HCT116 (cell line): ENCODE measurements at regions not wholly inside any gene's neighbourhood (a gene's known extent, or its start where the extent isn't known, plus 50 kb on each side); places are given as distances from the start of the nearest gene placed in this dataset.

Source experiments
- ATAC-seq: fragments of 200-7000 bp; cut with Tn5 transposase; 2 replicates; pipeline ENCODE4 v1.9.1; 2020; ENCODE audit warnings: mild to moderate bottlenecking, moderate library complexity
- BruUV-seq: library from RNA; stranded (reverse); fragments of 400-500 nt; replicated peaks from 2 replicates; lab custom pipeline; 2021; lab: Mats Ljungman, UMichigan
- CTCF ChIA-PET: fragments of 300-600 bp; sonication (Branson Sonifier 250); formaldehyde crosslinking; loops from one replicate; lab custom pipeline; 2021; ENCODE audit warnings: antibody characterized with exemption; lab: Charles Lee
- POLR2A ChIA-PET: fragments of 300-600, 350-600 bp; sonication (Branson Sonifier 250); formaldehyde crosslinking; loops from one replicate; lab custom pipeline; 2021; ENCODE audit warnings: antibody characterized with exemption; lab: Charles Lee
- RAD21 ChIA-PET, 2 experiments: fragments of 300-600 bp; sonication (Branson Sonifier 250); formaldehyde crosslinking; loops; one replicate each; lab custom pipeline; 2023; ENCODE audit warnings: low total read pairs in 2 of 2; ENCODE audit not compliant: uncharacterized antibody in 2 of 2, unreplicated experiment in 2 of 2, low non-redundant PET in 1 of 2; lab: Charles Lee
- DNase-seq: peaks from one replicate; pipeline ENCODE4 v3.0.0-alpha.2; 2010; ENCODE audit warnings: low read depth, low spot score
- H2AFZ ChIP-seq: fragments of 200-600 bp; shearing (Covaris generic), sonication (generic); 2 replicates; pipeline ENCODE4 v1.6.1; 2017; ENCODE audit warnings: low read depth, mixed run types, mixed read lengths, antibody characterized with exemption, low read length; ENCODE audit not compliant: poor library complexity, severe bottlenecking
- H3K27ac ChIP-seq: 2 replicates; pipeline ENCODE4 v1.5.1; 2012; ENCODE audit warnings: low read depth, low read length
- H3K27me3 ChIP-seq: fragments of 200-600 bp; sonication (generic); 2 replicates; pipeline ENCODE4 v1.6.1; 2016; ENCODE audit warnings: mixed run types, low read length, mixed read lengths; ENCODE audit not compliant: insufficient read depth
- H3K36me3 ChIP-seq, 2 experiments: fragments of 200-500 bp in 1 of 2; fragments of 200-600 bp in 1 of 2; sonication (Bioruptor generic) in 1 of 2; sonication (generic) in 1 of 2; 2 replicates each; pipeline versions ENCODE4 v1.5.1 to v1.6.1; 2014 to 2016; ENCODE audit warnings: low read length in 2 of 2, inconsistent platforms in 1 of 2, mixed read lengths in 1 of 2, mixed run types in 1 of 2; ENCODE audit not compliant: insufficient read depth in 2 of 2, control insufficient read depth in 1 of 2
- H3K4me1 ChIP-seq, 2 experiments: fragments of 200-600 bp in 1 of 2; sonication (generic) in 1 of 2; 2 replicates each; pipeline versions ENCODE4 v1.5.1 to v1.6.1; 2012 to 2017; ENCODE audit warnings: low read length in 2 of 2, inconsistent platforms in 1 of 2, mild to moderate bottlenecking in 1 of 2, mixed read lengths in 1 of 2, mixed run types in 1 of 2, moderate library complexity in 1 of 2; ENCODE audit not compliant: insufficient read depth in 2 of 2, control insufficient read depth in 1 of 2
- H3K4me2 ChIP-seq: fragments of 200-600 bp; sonication (generic); 2 replicates; pipeline ENCODE4 v1.6.1; 2017; ENCODE audit warnings: mixed run types, low read length, mixed read lengths
- H3K4me3 ChIP-seq, 2 experiments: fragments of 200-600 bp in 1 of 2; sonication (generic) in 1 of 2; replicated peaks in 1 of 2; 2 replicates each; pipeline ENCODE4 v1.5.1; 2011 to 2016; ENCODE audit warnings: low read length in 2 of 2, control low read depth in 1 of 2, low read depth in 1 of 2, mild to moderate bottlenecking in 1 of 2, mixed read lengths in 1 of 2, mixed run types in 1 of 2
- H3K79me2 ChIP-seq: fragments of 200-600 bp; sonication (generic); 2 replicates; pipeline ENCODE4 v1.6.1; 2017; ENCODE audit warnings: mild to moderate bottlenecking, mixed run types, low read length, moderate library complexity, mixed read lengths; ENCODE audit not compliant: insufficient read depth
- H3K9ac ChIP-seq: fragments of 200-600 bp; sonication (generic); 2 replicates; pipeline ENCODE4 v1.6.1; 2016; ENCODE audit warnings: low read length, mixed read lengths
- H3K9me2 ChIP-seq: fragments of 200-600 bp; sonication (generic), shearing (Covaris generic); 2 replicates; pipeline ENCODE4 v1.6.1; 2017; ENCODE audit warnings: mixed run types, mild to moderate bottlenecking, moderate library complexity; ENCODE audit not compliant: insufficient read depth
- H3K9me3 ChIP-seq, 2 experiments: fragments of 200-500 bp in 1 of 2; fragments of 200-600 bp in 1 of 2; sonication (Bioruptor generic) in 1 of 2; sonication (generic) in 1 of 2; 2 replicates each; pipeline ENCODE4 v1.6.1; 2014 to 2017; ENCODE audit warnings: low read length in 2 of 2, mixed read lengths in 2 of 2, inconsistent platforms in 1 of 2, low read depth in 1 of 2, mild to moderate bottlenecking in 1 of 2, mixed run types in 1 of 2, moderate library complexity in 1 of 2; ENCODE audit not compliant: control insufficient read depth in 1 of 2, insufficient read depth in 1 of 2
- H4K20me1 ChIP-seq: fragments of 200-600 bp; sonication (generic), shearing (Covaris generic); 2 replicates; pipeline ENCODE4 v1.6.1; 2017; ENCODE audit warnings: mixed run types, mild to moderate bottlenecking, moderate library complexity; ENCODE audit not compliant: insufficient read depth
- CEBPB ChIP-seq: IDR thresholded peaks from 2 replicates; pipeline ENCODE4 v1.6.1; 2012; ENCODE audit warnings: low read depth
- CTCF ChIP-seq, 3 experiments: fragments of 200-600 bp in 1 of 3; sonication (generic) in 1 of 3; IDR thresholded peaks in 2 of 3; conservative IDR thresholded peaks in 1 of 3; 2 replicates each; pipeline ENCODE4 v1.5.1; 2012 to 2017; ENCODE audit warnings: low read depth in 2 of 3, low read length in 2 of 3, antibody characterized with exemption in 1 of 3, borderline replicate concordance in 1 of 3, control low read depth in 1 of 3, mild to moderate bottlenecking in 1 of 3, mixed read lengths in 1 of 3, mixed run types in 1 of 3, moderate library complexity in 1 of 3; ENCODE audit not compliant: insufficient read depth in 1 of 3
- EGR1 ChIP-seq: IDR thresholded peaks from 2 replicates; pipeline ENCODE4 v1.6.1; 2012; ENCODE audit warnings: low read depth
- ELF1 ChIP-seq: IDR thresholded peaks from 2 replicates; pipeline ENCODE4 v1.6.1; 2012; ENCODE audit warnings: low read depth, borderline replicate concordance
- EZH2phosphoT487 ChIP-seq: fragments of 200-600 bp; IDR thresholded peaks from 2 replicates; pipeline ENCODE4 v1.6.1; 2018; ENCODE audit warnings: antibody characterized with exemption, borderline replicate concordance
- FOSL1 ChIP-seq: IDR thresholded peaks from 2 replicates; pipeline ENCODE4 v1.6.1; 2012; ENCODE audit warnings: low read depth
- RAD21 ChIP-seq: IDR thresholded peaks from 2 replicates; pipeline ENCODE4 v1.6.1; 2012; ENCODE audit warnings: low read depth, mild to moderate bottlenecking
- SIN3A ChIP-seq: IDR thresholded peaks from 2 replicates; pipeline ENCODE4 v1.6.1; 2012; ENCODE audit warnings: low read depth
- SP1 ChIP-seq: IDR thresholded peaks from 2 replicates; pipeline ENCODE4 v1.6.1; 2012; ENCODE audit warnings: low read depth
- SRF ChIP-seq: IDR thresholded peaks from 2 replicates; pipeline ENCODE4 v1.6.1; 2012; ENCODE audit warnings: low read depth
- TCF7L2 ChIP-seq: IDR thresholded peaks from 2 replicates; pipeline ENCODE4 v1.7.0; 2011; ENCODE audit warnings: borderline replicate concordance, inconsistent platforms; ENCODE audit not compliant: insufficient read depth, insufficient read length; ENCODE audit errors: extremely low read depth
- ZFX ChIP-seq: fragments of 450-650 bp; IDR thresholded peaks from 2 replicates; pipeline ENCODE4 v1.6.1; 2017
- intact Hi-C: fragments of 100-400 bp; cut with micrococcal nuclease; formaldehyde crosslinking; loops from 2 replicates; pipeline ENCODE4 v1.10.0; 2022
- TF ChIP-seq, protein P1 (sequence below): IDR thresholded peaks from 2 replicates; pipeline ENCODE4 v1.6.1; 2012
- TF ChIP-seq, protein P2 (sequence below): IDR thresholded peaks from 2 replicates; pipeline ENCODE4 v1.6.1; 2011; ENCODE audit warnings: mild to moderate bottlenecking, low read length, moderate library complexity; ENCODE audit not compliant: insufficient replicate concordance; ENCODE audit errors: extremely low read depth
- TF ChIP-seq, protein P3 (sequence below): IDR thresholded peaks from 2 replicates; pipeline ENCODE4 v1.6.1; 2012

GRCh38 chr6:66538551-66539135 lies 831.6 kb upstream of the EYS start:
- Histone ChIP-seq H3K27me3 (no peaks in the 10 kb centered on the region), H3K4me2 (no peak overlapping the region), H3K9ac (no peak overlapping the region), H3K27ac (no peak overlapping the region), H3K4me1 (no peaks in the 10 kb centered on the region), H2AFZ (no peak overlapping the region), H3K9me2 (no peaks in the 10 kb centered on the region), H3K9me3 (peaks cover 4 to 16% of the 10 kb centered on the region in 2 experiments; a peak in 2 of 4 replicates), H3K4me3 (no peak overlapping the region), H3K79me2 (no peaks in the 10 kb centered on the region), H3K36me3 (no peaks in the 10 kb centered on the region), H4K20me1 (no peaks in the 10 kb centered on the region)
- intact Hi-C loops: no loop called here
- ATAC-seq (no peak), DNase-seq (no peak)
- ChIA-PET RAD21 (no interaction called here), POLR2A (no interaction called here)
- no TSS peak for BruUV-seq
- TF ChIP-seq CEBPB: no peak
- TF ChIP-seq, protein P1, sequence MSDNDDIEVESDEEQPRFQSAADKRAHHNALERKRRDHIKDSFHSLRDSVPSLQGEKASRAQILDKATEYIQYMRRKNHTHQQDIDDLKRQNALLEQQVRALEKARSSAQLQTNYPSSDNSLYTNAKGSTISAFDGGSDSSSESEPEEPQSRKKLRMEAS: no peak
- TF ChIP-seq, protein P2, sequence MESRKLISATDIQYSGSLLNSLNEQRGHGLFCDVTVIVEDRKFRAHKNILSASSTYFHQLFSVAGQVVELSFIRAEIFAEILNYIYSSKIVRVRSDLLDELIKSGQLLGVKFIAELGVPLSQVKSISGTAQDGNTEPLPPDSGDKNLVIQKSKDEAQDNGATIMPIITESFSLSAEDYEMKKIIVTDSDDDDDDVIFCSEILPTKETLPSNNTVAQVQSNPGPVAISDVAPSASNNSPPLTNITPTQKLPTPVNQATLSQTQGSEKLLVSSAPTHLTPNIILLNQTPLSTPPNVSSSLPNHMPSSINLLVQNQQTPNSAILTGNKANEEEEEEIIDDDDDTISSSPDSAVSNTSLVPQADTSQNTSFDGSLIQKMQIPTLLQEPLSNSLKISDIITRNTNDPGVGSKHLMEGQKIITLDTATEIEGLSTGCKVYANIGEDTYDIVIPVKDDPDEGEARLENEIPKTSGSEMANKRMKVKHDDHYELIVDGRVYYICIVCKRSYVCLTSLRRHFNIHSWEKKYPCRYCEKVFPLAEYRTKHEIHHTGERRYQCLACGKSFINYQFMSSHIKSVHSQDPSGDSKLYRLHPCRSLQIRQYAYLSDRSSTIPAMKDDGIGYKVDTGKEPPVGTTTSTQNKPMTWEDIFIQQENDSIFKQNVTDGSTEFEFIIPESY: no peak
- TF ChIP-seq SP1: no peak
- TF ChIP-seq TCF7L2: no peak
- TF ChIP-seq EGR1: no peak
- TF ChIP-seq RAD21: no peak
- no peak for TF ChIP-seq FOSL1
- no peak for TF ChIP-seq ELF1
- TF ChIP-seq, protein P3, sequence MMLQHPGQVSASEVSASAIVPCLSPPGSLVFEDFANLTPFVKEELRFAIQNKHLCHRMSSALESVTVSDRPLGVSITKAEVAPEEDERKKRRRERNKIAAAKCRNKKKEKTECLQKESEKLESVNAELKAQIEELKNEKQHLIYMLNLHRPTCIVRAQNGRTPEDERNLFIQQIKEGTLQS: no peak
- no peak for TF ChIP-seq EZH2phosphoT487
- TF ChIP-seq CTCF (IDR thresholded peaks at IDR 0.05 in 2 of 3, conservative IDR thresholded peaks at IDR 0.05 in 1 of 3; ENCODE audit: borderline replicate concordance in 1 of 3, insufficient read depth in 1 of 3, low read depth in 2 of 3, low read length in 2 of 3): no peak
- TF ChIP-seq SIN3A: no peak
- TF ChIP-seq ZFX: no peak
- no peak for TF ChIP-seq SRF
- TF ChIP-seq, all 23 proteins: peak for 0
- CTCF ChIA-PET: no interaction called here
